Subcutaneous abdominal adipose tissue (tissue), 5 donors: ENCODE measurements at regions not wholly inside any gene's neighbourhood (a gene's known extent, or its start where the extent isn't known, plus 50 kb on each side); places are given as distances from the start of the nearest gene placed in this dataset.
"Not testable (repeated sequence)": the region's sequence is repeated elsewhere in the genome, so short reads cannot be mapped to it uniquely, and the experiment has no call there.

Experiments
- H3K27ac ChIP-seq: one replicate; pipeline ENCODE4 v1.7.0; 2013; ENCODE audit warnings: low read depth, mild to moderate bottlenecking, inconsistent platforms, low read length, moderate library complexity
- H3K27me3 ChIP-seq, 5 donors: one replicate each; pipeline ENCODE4 v1.7.0; 2013; ENCODE audit warnings: low read length in 5 of 5, inconsistent platforms in 1 of 5; ENCODE audit not compliant: control insufficient read depth in 5 of 5, insufficient read depth in 4 of 5
- H3K36me3 ChIP-seq, 5 donors: one replicate each; pipeline ENCODE4 v1.7.0; 2013; ENCODE audit warnings: low read length in 5 of 5; ENCODE audit not compliant: control insufficient read depth in 5 of 5, insufficient read depth in 5 of 5
- H3K4me1 ChIP-seq, 5 donors: one replicate each; pipeline ENCODE4 v1.7.0; 2013; ENCODE audit warnings: low read length in 5 of 5, mild to moderate bottlenecking in 3 of 5, moderate library complexity in 1 of 5; ENCODE audit not compliant: control insufficient read depth in 5 of 5, insufficient read depth in 5 of 5
- H3K4me3 ChIP-seq, 5 donors: one replicate each; pipeline ENCODE4 v1.7.0; 2013; ENCODE audit warnings: low read length in 5 of 5, low read depth in 1 of 5
- H3K9ac ChIP-seq, 5 donors: one replicate each; pipeline ENCODE4 v1.7.0; 2013; ENCODE audit warnings: low read length in 5 of 5, mild to moderate bottlenecking in 4 of 5, moderate library complexity in 3 of 5
- H3K9me3 ChIP-seq, 5 donors: one replicate each; pipeline ENCODE4 v1.7.0; 2013; ENCODE audit warnings: low read length in 5 of 5; ENCODE audit not compliant: control insufficient read depth in 5 of 5
- donor health status: healthy.
- donor health status: healthy.
- donor health status: healthy.
- donor health status: healthy.
- donor health status: healthy.

GRCh38 chr1:29408831-29409605, 172.7 kb downstream of the PTPRU start:
- Histone ChIP-seq H3K36me3 (no peaks in the 10 kb centered on the region), H3K4me3 (no peak overlapping the region), H3K27me3 (peaks cover 0 to 19% (median 11%) of the 10 kb centered on the region in 5 donors), H3K4me1 (no peaks in the 10 kb centered on the region), H3K27ac (no peak overlapping the region), H3K9me3 (no peaks in the 10 kb centered on the region), H3K9ac (no peak overlapping the region)

DNA sequence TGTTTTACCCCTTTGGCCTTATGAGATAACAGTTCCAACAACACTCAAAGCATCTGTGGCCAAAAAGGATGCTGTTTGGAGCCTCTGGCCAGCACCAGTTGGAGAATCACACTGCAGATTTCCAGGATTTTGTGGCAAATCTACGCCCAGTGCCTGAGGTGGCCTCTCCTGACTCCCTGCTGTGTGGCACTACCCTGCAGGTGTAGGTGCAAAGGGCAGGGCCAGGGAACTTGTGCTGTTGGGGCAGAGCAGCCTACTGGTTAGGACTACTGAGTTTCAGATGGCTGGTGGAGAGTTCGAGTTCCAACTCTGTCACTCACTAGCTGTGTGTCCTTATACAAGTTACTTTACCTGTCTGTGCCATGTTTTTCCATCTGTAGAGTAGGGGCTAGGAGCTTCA, 170.5 kb downstream of the PTPRU start:
- peaks cover 0 to 12% (median 3%) of the 10 kb centered on the region in 5 donors for H3K27me3 ChIP-seq
- no peaks in the 10 kb centered on the region for H3K4me1 ChIP-seq
- no peaks in the 10 kb centered on the region for H3K9me3 ChIP-seq
- H3K9ac ChIP-seq = no peak overlapping the region
- no peak overlapping the region for H3K4me3 ChIP-seq
- no peaks in the 10 kb centered on the region for H3K36me3 ChIP-seq
- no peak overlapping the region for H3K27ac ChIP-seq

DNA sequence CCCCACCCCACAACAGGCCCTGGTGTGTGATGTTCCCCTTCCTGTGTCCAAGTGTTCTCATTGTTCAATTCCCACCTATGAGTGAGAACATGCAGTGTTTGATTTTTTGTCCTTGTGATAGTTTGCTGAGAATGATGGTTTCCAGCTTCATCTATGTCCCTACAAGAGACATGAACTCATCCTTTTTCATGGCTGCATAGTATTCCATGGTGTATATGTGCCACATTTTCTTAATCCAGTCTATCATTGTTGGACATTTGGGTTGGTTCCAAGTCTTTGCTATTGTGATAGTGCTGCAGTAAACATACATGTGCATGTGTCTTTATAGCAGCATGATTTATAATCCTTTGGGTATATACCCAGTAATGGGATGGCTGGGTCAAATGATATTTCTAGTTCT, 163.9 kb downstream of the PTPRU start:
- not testable (repeated sequence) for H3K4me1 ChIP-seq, H3K4me3 ChIP-seq, H3K27me3 ChIP-seq, H3K9ac ChIP-seq, H3K27ac ChIP-seq, H3K36me3 ChIP-seq, H3K9me3 ChIP-seq

- Histone ChIP-seq H3K36me3 (no peaks in the 10 kb centered on the region), H3K27me3 (peaks cover 0 to 5% (median 2%) of the 10 kb centered on the region in 5 donors), H3K4me1 (peaks cover 0 to 10% (median 0%) of the 10 kb centered on the region in 5 donors), H3K9ac (no peak overlapping the region), H3K27ac (no peak overlapping the region), H3K4me3 (no peak overlapping the region), H3K9me3 (peaks cover 0 to 8% (median 4%) of the 10 kb centered on the region in 5 donors)
Observed at GRCh38 chr1:29399465-29399864, 163.1 kb downstream of the PTPRU start.

DNA sequence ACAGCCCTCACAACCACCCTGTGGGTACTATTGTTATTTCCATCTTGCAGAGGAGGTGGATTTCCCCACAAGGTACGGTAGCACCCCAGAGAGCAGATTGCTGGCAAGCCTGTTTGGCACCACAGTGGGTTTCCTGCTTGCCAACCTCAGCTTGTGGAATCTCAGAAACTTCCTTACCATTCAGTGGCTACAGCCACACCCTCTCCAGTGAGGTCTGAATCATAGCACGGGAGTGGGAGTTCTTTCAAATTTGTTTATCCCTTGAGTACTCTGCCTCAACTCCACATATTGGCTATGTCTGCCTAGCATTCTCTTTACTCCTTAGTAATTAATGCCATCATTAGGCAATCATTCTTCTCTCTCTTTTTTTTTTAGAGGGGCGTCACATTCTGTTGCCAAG, 162.1 kb downstream of the PTPRU start:
- Histone ChIP-seq H3K4me1 (peaks cover 0 to 10% (median 0%) of the 10 kb centered on the region in 5 donors), H3K9ac (no peak overlapping the region), H3K27me3 (peaks cover 0 to 5% (median 2%) of the 10 kb centered on the region in 5 donors), H3K27ac (no peak overlapping the region), H3K36me3 (no peaks in the 10 kb centered on the region), H3K9me3 (peaks cover 0 to 8% (median 4%) of the 10 kb centered on the region in 5 donors), H3K4me3 (no peak overlapping the region)

DNA sequence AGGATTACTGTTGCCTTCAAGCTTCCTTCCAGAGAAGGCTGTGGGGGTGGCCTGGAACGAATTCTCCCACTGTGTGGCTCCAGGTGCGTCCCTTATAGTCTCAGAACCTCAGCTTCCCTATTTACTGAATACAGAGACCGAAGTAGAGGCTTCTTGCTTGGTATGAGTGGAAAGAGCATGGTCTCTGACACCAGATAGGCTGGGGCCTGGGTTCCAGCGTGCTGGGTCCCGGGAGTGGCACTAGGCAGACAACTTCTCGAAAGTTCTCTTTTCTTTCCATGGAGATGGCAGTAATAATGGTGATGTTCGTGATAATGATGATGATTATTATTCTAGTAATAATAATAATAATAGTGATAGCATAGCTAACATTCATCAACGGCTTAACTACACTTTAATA, 161.7 kb downstream of the PTPRU start:
- Histone ChIP-seq H3K9ac (no peak overlapping the region), H3K9me3 (peaks cover 0 to 8% (median 4%) of the 10 kb centered on the region in 5 donors), H3K36me3 (no peaks in the 10 kb centered on the region), H3K27ac (no peak overlapping the region), H3K4me1 (peaks cover 0 to 10% (median 0%) of the 10 kb centered on the region in 5 donors), H3K27me3 (peaks cover 0 to 5% (median 2%) of the 10 kb centered on the region in 5 donors), H3K4me3 (no peak overlapping the region)

DNA sequence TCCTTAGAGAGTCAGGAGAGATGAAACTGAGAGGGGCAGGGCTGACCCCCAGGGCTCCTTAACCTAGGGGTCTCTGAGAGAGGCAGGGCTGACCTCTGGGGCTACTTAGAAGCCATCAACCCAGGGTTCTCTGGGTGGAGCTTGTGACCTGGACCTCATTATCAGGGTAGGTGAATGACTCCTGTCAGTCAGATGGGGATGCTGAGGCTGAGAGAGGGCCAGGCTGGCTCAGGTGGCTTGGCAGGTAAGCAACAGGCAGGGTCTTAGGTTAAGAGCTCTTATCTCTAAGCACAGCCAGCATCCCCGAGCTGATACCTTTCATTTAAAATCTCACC, 160.9 kb downstream of the PTPRU start:
- Histone ChIP-seq H3K9ac (no peak overlapping the region), H3K27ac (no peak overlapping the region), H3K9me3 (peaks cover 0 to 8% (median 4%) of the 10 kb centered on the region in 5 donors), H3K36me3 (no peaks in the 10 kb centered on the region), H3K4me3 (no peak overlapping the region), H3K27me3 (peaks cover 0 to 7% (median 4%) of the 10 kb centered on the region in 5 donors), H3K4me1 (peaks cover 0 to 10% (median 0%) of the 10 kb centered on the region in 5 donors)

GRCh38 chr1:29396438-29397255, 160.3 kb downstream of the PTPRU start:
- Histone ChIP-seq H3K9ac (no peak overlapping the region), H3K9me3 (peaks cover 0 to 8% (median 4%) of the 10 kb centered on the region in 5 donors), H3K36me3 (no peaks in the 10 kb centered on the region), H3K27ac (no peak overlapping the region), H3K4me3 (no peak overlapping the region), H3K4me1 (peaks cover 0 to 10% (median 0%) of the 10 kb centered on the region in 5 donors), H3K27me3 (peaks cover 0 to 12% (median 9%) of the 10 kb centered on the region in 5 donors)

DNA sequence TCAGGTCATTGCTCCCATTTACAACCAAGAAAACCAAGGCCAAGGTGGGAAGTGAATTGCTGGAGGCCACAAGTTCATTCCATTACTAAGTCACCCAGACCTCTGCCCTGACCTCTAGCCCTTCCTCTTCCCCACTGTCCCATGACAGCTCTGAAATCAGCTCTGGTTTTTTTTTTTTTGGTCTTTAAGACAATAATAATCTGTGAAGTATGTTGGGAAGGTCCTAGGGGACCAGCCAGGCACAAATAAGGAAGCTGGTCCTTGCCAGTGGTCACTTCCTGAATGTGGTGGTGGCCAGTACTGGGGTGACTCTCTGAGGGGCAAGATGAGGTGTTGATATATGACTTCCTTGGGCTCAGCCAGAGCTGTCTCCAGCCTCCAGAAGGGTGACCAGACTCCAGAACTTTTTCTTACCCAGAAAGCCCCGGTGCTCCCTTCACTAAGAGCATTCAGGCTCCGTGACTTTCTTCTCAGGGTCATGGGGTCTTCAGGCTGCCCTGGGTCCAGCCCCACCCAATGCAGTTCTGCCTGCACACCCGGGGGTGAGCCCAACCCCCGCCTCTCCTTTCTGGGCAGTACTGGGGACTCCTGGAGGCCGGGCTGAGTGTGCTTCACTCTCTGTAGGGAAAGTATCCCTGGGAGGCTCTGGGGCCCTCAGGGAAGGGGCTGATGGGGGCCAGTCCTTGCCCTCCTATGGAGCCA, 159.6 kb downstream of the PTPRU start:
- Histone ChIP-seq H3K36me3 (no peaks in the 10 kb centered on the region), H3K4me1 (peaks cover 0 to 10% (median 0%) of the 10 kb centered on the region in 5 donors), H3K9ac (no peak overlapping the region), H3K4me3 (no peak overlapping the region), H3K9me3 (peaks cover 0 to 8% (median 4%) of the 10 kb centered on the region in 5 donors), H3K27me3 (peaks cover 0 to 20% (median 16%) of the 10 kb centered on the region in 5 donors), H3K27ac (no peak overlapping the region)
